ENCODE measurements at regions not wholly inside any gene's neighbourhood (a gene's known extent, or its start where the extent isn't known, plus 50 kb on each side); places are given as distances from the start of the nearest gene placed in this dataset.

DNA sequence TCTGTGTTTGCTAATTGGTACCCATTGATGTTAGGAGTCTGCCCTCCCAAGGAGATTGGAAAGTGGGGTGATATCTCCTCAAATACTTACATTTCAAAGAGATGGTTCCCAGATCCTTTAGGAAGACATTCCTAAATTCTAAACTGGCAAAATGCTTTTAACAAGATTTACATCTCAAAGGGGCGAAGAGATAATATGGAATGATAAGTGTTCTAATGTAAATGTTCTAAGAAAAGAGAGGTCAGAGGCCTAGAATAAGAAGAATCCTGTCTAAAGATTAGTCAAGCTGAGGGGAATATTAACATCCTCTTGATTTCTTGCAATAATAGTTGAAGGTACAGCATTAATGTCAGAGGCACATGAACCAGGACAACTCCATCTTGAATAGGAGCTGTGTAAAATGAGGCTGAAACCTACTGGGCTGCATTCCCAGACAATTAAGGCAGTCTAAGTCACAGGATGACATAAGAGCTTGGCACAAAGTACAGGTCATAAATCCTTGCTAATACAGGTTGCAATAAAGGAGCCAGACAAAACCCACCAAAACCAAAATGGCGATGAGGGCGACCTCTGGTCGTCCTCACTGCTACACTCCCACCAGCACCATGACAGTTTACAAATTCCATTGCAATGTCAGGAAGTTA is 2248.1 kb downstream of the ARAP2 start:
- no peak for TF ChIP-seq CTCF (conservative IDR thresholded peaks at IDR 0.05 in 1 of 2, IDR thresholded peaks at IDR 0.05 in 1 of 2; ENCODE audit: low read depth in 1 of 2, low read length in 2 of 2)
- TF ChIP-seq EZH2 (IDR thresholded peaks at IDR 0.05; ENCODE audit: low read length, missing control alignments): no peak

All from fibroblast of lung (primary cell).